Activated CD8-positive, alpha-beta memory T cell treated with anti-CD3 and anti-CD28 coated beads, Interleukin-2, amount 50 U/mL, for 4 hours (primary cell): ENCODE measurements at regions not wholly inside any gene's neighbourhood (a gene's known extent, or its start where the extent isn't known, plus 50 kb on each side); places are given as distances from the start of the nearest gene placed in this dataset.

Experiments
- DNase-seq: peaks from one replicate; pipeline ENCODE4 v3.0.0-alpha.2; 2020

GRCh38 chr10:4373098-4373497 lies 452.9 kb upstream of the AKR1E2 start:
- no peak for DNase-seq

- no peak for DNase-seq
Observed at GRCh38 chr10:4372601-4373000, 453.4 kb upstream of the AKR1E2 start.

GRCh38 chr10:4371691-4372295 lies 454.2 kb upstream of the AKR1E2 start:
- DNase-seq = no peak

- no peak for DNase-seq
Observed at GRCh38 chr10:4370376-4370775, 455.6 kb upstream of the AKR1E2 start.

GRCh38 chr10:4361581-4361980 lies 464.4 kb upstream of the AKR1E2 start:
- DNase-seq = no peak

- no peak for DNase-seq
Observed at GRCh38 chr10:4359003-4359402, 467.0 kb upstream of the AKR1E2 start.

GRCh38 chr10:4357911-4358310 lies 468.1 kb upstream of the AKR1E2 start:
- DNase-seq = no peak

GRCh38 chr10:4355350-4355749 lies 470.7 kb upstream of the AKR1E2 start:
- DNase-seq = no peak

- DNase-seq = no peak
Observed at GRCh38 chr10:4354382-4354812, 471.6 kb upstream of the AKR1E2 start.

GRCh38 chr10:4353964-4354363 lies 472.0 kb upstream of the AKR1E2 start:
- DNase-seq = no peak

- no peak for DNase-seq
Observed at GRCh38 chr10:4353059-4353655, 472.9 kb upstream of the AKR1E2 start.

GRCh38 chr10:4352414-4352961 lies 473.5 kb upstream of the AKR1E2 start:
- DNase-seq = no peak

GRCh38 chr10:4351723-4352413 lies 474.1 kb upstream of the AKR1E2 start:
- no peak for DNase-seq

GRCh38 chr10:4347397-4347796 lies 478.6 kb upstream of the AKR1E2 start:
- no peak for DNase-seq

- no peak for DNase-seq
Observed at GRCh38 chr10:4345877-4346646, 479.9 kb upstream of the AKR1E2 start.

GRCh38 chr10:4344492-4344994 lies 481.5 kb upstream of the AKR1E2 start:
- DNase-seq = no peak

- DNase-seq = no peak
Observed at GRCh38 chr10:4343873-4344272, 482.1 kb upstream of the AKR1E2 start.

GRCh38 chr10:4343091-4343490 lies 482.9 kb upstream of the AKR1E2 start:
- DNase-seq = no peak

GRCh38 chr10:4338768-4339167 lies 487.2 kb upstream of the AKR1E2 start:
- no peak for DNase-seq

- DNase-seq = no peak
Observed at GRCh38 chr10:4337563-4337962, 488.4 kb upstream of the AKR1E2 start.

- DNase-seq = no peak
Observed at GRCh38 chr10:4334871-4335270, 491.1 kb upstream of the AKR1E2 start.

- DNase-seq = no peak
Observed at GRCh38 chr10:4334015-4334414, 492.0 kb upstream of the AKR1E2 start.

GRCh38 chr10:4333459-4333894 lies 492.5 kb upstream of the AKR1E2 start:
- DNase-seq = no peak
